H1 (cell line): ENCODE measurements at regions not wholly inside any gene's neighbourhood (a gene's known extent, or its start where the extent isn't known, plus 50 kb on each side); places are given as distances from the start of the nearest gene placed in this dataset.

Experiments used
- CTCF ChIA-PET: fragments of 300-600 bp; sonication (Branson Sonifier 250); formaldehyde crosslinking; loops from one replicate; lab custom pipeline; 2021; ENCODE audit not compliant: partially characterized antibody; lab: Charles Lee
- POLR2A ChIA-PET: fragments of 300-600 bp; sonication (Branson Sonifier 250); formaldehyde crosslinking; loops from one replicate; lab custom pipeline; 2021; ENCODE audit warnings: inconsistent platforms; ENCODE audit not compliant: partially characterized antibody; lab: Charles Lee
- DNase-seq, 2 experiments: peaks; one replicate each; pipeline versions ENCODE4 v3.0.0 to v3.0.0-alpha.2; 2010 to 2022; ENCODE audit warnings: low spot score in 2 of 2, low read depth in 1 of 2, mixed read lengths in 1 of 2
- FAIRE-seq: peaks from 2 replicates; lab custom pipeline; 2011; peaks lifted over from hg19 to GRCh38; lab: Jason Lieb, UNC
- H2AFZ ChIP-seq: 2 replicates; pipeline ENCODE4 v1.8.1; 2012; ENCODE audit warnings: low read length, inconsistent platforms
- H2AK5ac ChIP-seq: 2 replicates; pipeline ENCODE4 v1.6.1; 2013; ENCODE audit warnings: low read depth, low read length
- H2BK120ac ChIP-seq: replicated peaks from 2 replicates; pipeline ENCODE3; 2013; ENCODE audit warnings: low read depth, low read length, inconsistent platforms
- H2BK12ac ChIP-seq: 2 replicates; pipeline ENCODE4 v1.6.1; 2013; ENCODE audit warnings: low read depth, low read length
- H2BK15ac ChIP-seq: 2 replicates; pipeline ENCODE4 v1.6.1; 2013; ENCODE audit warnings: low read length
- H2BK20ac ChIP-seq: 2 replicates; pipeline ENCODE4 v1.6.1; 2013; ENCODE audit warnings: low read length
- H2BK5ac ChIP-seq: 2 replicates; pipeline ENCODE4 v1.6.1; 2013; ENCODE audit warnings: low read depth, low read length
- H3K14ac ChIP-seq: 2 replicates; pipeline ENCODE4 v1.6.1; 2013; ENCODE audit warnings: inconsistent platforms; ENCODE audit not compliant: insufficient read length
- H3K18ac ChIP-seq: 2 replicates; pipeline ENCODE4 v1.6.1; 2013; ENCODE audit warnings: low read length; ENCODE audit errors: extremely low read depth
- H3K23ac ChIP-seq: 2 replicates; pipeline ENCODE4 v1.6.1; 2013; ENCODE audit warnings: inconsistent platforms; ENCODE audit not compliant: insufficient read length
- H3K23me2 ChIP-seq: 2 replicates; pipeline ENCODE4 v1.6.1; 2013; ENCODE audit warnings: low read depth, low read length
- H3K27ac ChIP-seq: 2 replicates; pipeline ENCODE4 v1.6.1; 2011; ENCODE audit warnings: low read depth, low read length, inconsistent platforms
- H3K27me3 ChIP-seq, 4 experiments: replicated peaks in 1 of 4; 1 replicate in 1 of 4; 2 replicates in 3 of 4; pipeline versions ENCODE4 v1.6.1 to v1.8.1; 2011 to 2013; ENCODE audit warnings: low read length in 3 of 4, mild to moderate bottlenecking in 3 of 4, inconsistent platforms in 2 of 4, mixed read lengths in 2 of 4, moderate library complexity in 1 of 4; ENCODE audit not compliant: control insufficient read depth in 3 of 4, insufficient read depth in 3 of 4; ENCODE audit errors: extremely low read depth in 1 of 4
- H3K36me3 ChIP-seq, 4 experiments: 2 replicates each; pipeline versions ENCODE4 v1.6.1 to v1.8.1; 2011 to 2013; ENCODE audit warnings: mild to moderate bottlenecking in 4 of 4, low read length in 3 of 4, moderate library complexity in 2 of 4, control low read depth in 1 of 4, inconsistent platforms in 1 of 4; ENCODE audit not compliant: insufficient read depth in 4 of 4, control insufficient read depth in 2 of 4
- H3K4ac ChIP-seq: replicated peaks from 2 replicates; pipeline ENCODE3; 2013; ENCODE audit warnings: low read length, low read depth, mixed read lengths, inconsistent platforms; ENCODE audit not compliant: insufficient read length
- H3K4me1 ChIP-seq, 4 experiments: replicated peaks in 1 of 4; 1 replicate in 1 of 4; 2 replicates in 3 of 4; pipeline versions ENCODE4 v1.6.1 to v1.8.1; 2011 to 2013; ENCODE audit warnings: low read length in 3 of 4, inconsistent platforms in 2 of 4, mixed read lengths in 1 of 4; ENCODE audit not compliant: insufficient read depth in 4 of 4, control insufficient read depth in 3 of 4
- H3K4me2 ChIP-seq, 2 experiments: 2 replicates each; pipeline versions ENCODE4 v1.6.1 to v1.8.1; 2011 to 2013; ENCODE audit warnings: low read depth in 2 of 2, low read length in 2 of 2, control low read depth in 1 of 2, inconsistent platforms in 1 of 2, mild to moderate bottlenecking in 1 of 2; ENCODE audit not compliant: insufficient read depth in 1 of 2
- H3K4me3 ChIP-seq, 4 experiments: fragments of 200-600, 300-600 bp in 1 of 4; sonication (generic), shearing (Covaris generic), sonication (Bioruptor Twin) in 1 of 4; 2 replicates each; pipeline versions ENCODE4 v1.5.1 to v1.8.1; 2011 to 2016; ENCODE audit warnings: low read length in 4 of 4, low read depth in 3 of 4, control low read depth in 2 of 4, inconsistent platforms in 2 of 4, mild to moderate bottlenecking in 2 of 4, mixed read lengths in 1 of 4, moderate library complexity in 1 of 4; ENCODE audit not compliant: insufficient read depth in 2 of 4; ENCODE audit errors: extremely low read depth in 1 of 4
- H3K56ac ChIP-seq: replicated peaks from 2 replicates; pipeline ENCODE3; 2013; ENCODE audit warnings: low read depth, mild to moderate bottlenecking, mixed read lengths, low read length, inconsistent platforms; ENCODE audit not compliant: insufficient read length
- H3K79me1 ChIP-seq: 2 replicates; pipeline ENCODE4 v1.6.1; 2013; ENCODE audit warnings: low read depth, low read length, control low read depth
- H3K79me2 ChIP-seq, 2 experiments: 2 replicates each; pipeline versions ENCODE4 v1.6.1 to v1.8.1; 2012 to 2013; ENCODE audit warnings: low read length in 2 of 2, mild to moderate bottlenecking in 2 of 2, inconsistent platforms in 1 of 2; ENCODE audit not compliant: insufficient read depth in 2 of 2, control insufficient read depth in 1 of 2
- H3K9ac ChIP-seq, 4 experiments: replicated peaks in 1 of 4; 1 replicate in 1 of 4; 2 replicates in 3 of 4; pipeline versions ENCODE4 v1.6.1 to v1.8.1; 2011 to 2013; ENCODE audit warnings: low read depth in 3 of 4, low read length in 3 of 4, control low read depth in 2 of 4, mild to moderate bottlenecking in 2 of 4, moderate library complexity in 2 of 4, inconsistent platforms in 1 of 4; ENCODE audit errors: extremely low read depth in 1 of 4
- H3K9me3 ChIP-seq, 2 experiments: 2 replicates each; pipeline versions ENCODE4 v1.6.1 to v1.8.1; 2012 to 2013; ENCODE audit warnings: mild to moderate bottlenecking in 2 of 2, moderate library complexity in 2 of 2, control low read depth in 1 of 2, inconsistent platforms in 1 of 2, low read depth in 1 of 2, low read length in 1 of 2, mixed read lengths in 1 of 2; ENCODE audit not compliant: insufficient read depth in 2 of 2
- H4K20me1 ChIP-seq, 2 experiments: replicated peaks in 1 of 2; 2 replicates each; pipeline versions ENCODE3 to v1.8.1; 2011 to 2013; ENCODE audit warnings: inconsistent platforms in 2 of 2, low read length in 2 of 2, mild to moderate bottlenecking in 1 of 2; ENCODE audit not compliant: insufficient read depth in 2 of 2, control insufficient read depth in 1 of 2
- H4K5ac ChIP-seq: 2 replicates; pipeline ENCODE4 v1.6.1; 2013; ENCODE audit warnings: low read length, low read depth, mixed read lengths, inconsistent platforms; ENCODE audit not compliant: insufficient read length
- H4K8ac ChIP-seq: 2 replicates; pipeline ENCODE4 v1.8.0; 2013; ENCODE audit warnings: mild to moderate bottlenecking, moderate library complexity, low read length, inconsistent platforms; ENCODE audit not compliant: insufficient read depth; ENCODE audit errors: extremely low read depth
- H4K91ac ChIP-seq: replicated peaks from 2 replicates; pipeline ENCODE3; 2013; ENCODE audit warnings: low read length, mixed read lengths, inconsistent platforms; ENCODE audit not compliant: insufficient read length
- CTCF ChIP-seq, 3 experiments: IDR thresholded peaks; 1 replicate in 2 of 3; 2 replicates in 1 of 3; pipeline versions ENCODE4 v1.5.1 to v1.6.1; 2011; ENCODE audit warnings: low read length in 3 of 3, mild to moderate bottlenecking in 3 of 3, inconsistent platforms in 2 of 3, low read depth in 1 of 3, moderate library complexity in 1 of 3; ENCODE audit not compliant: insufficient read depth in 1 of 3; ENCODE audit errors: control extremely low read depth in 1 of 3
- RAD21 ChIP-seq, 2 experiments: IDR thresholded peaks in 1 of 2; conservative IDR thresholded peaks in 1 of 2; 2 replicates each; pipeline ENCODE4 v1.6.1; 2011; ENCODE audit warnings: low read depth in 2 of 2, low read length in 2 of 2, improper control_type of control experiment in 1 of 2, inconsistent platforms in 1 of 2, mild to moderate bottlenecking in 1 of 2, moderate library complexity in 1 of 2
- SIN3A ChIP-seq, 2 experiments: IDR thresholded peaks in 1 of 2; conservative IDR thresholded peaks in 1 of 2; 2 replicates each; pipeline ENCODE4 v1.6.1; 2011 to 2012; ENCODE audit warnings: low read length in 2 of 2, improper control_type of control experiment in 1 of 2, low read depth in 1 of 2, mild to moderate bottlenecking in 1 of 2
- WGBS, 2 experiments: shearing (Covaris generic) in 1 of 2; methylation state at CpG; one replicate each; pipeline versions ENCODE4 v1.1.6 to v1.1.7; 2013 to 2015; ENCODE audit warnings: low lambda C conversion rate in 2 of 2, mixed read lengths in 2 of 2, inconsistent platforms in 1 of 2, low coverage in 1 of 2, missing lambda C conversion rate in 1 of 2; ENCODE audit not compliant: insufficient replicate concordance in 2 of 2, insufficient coverage in 1 of 2, insufficient read length in 1 of 2; ENCODE audit errors: extremely low coverage in 1 of 2, missing lambda C conversion rate in 1 of 2; 5-methylcytosine and 5-hydroxymethylcytosine counted together

- Histone ChIP-seq H4K20me1 (no peaks in the 10 kb centered on the region), H3K4me2 (no peak overlapping the region), H3K27me3 (no peaks in the 10 kb centered on the region), H3K14ac (no peak overlapping the region), H2BK5ac (no peak overlapping the region), H3K27ac (no peak overlapping the region), H3K56ac (no peak overlapping the region), H3K9me3 (no peaks in the 10 kb centered on the region; a peak in 1 of 4 replicates), H3K9ac (no peak overlapping the region), H2BK120ac (no peak overlapping the region), H3K79me2 (no peaks in the 10 kb centered on the region), H3K23ac (no peak overlapping the region), H4K91ac (no peak overlapping the region), H3K79me1 (no peaks in the 10 kb centered on the region), H2AFZ (peak overlapping the region; percentile 32; the same call in 1 of the 2 replicates), H4K5ac (no peak overlapping the region), H4K8ac (no peak overlapping the region), H3K4me3 (no peak overlapping the region), H2AK5ac (no peak overlapping the region), H3K36me3 (no peaks in the 10 kb centered on the region), H2BK15ac (no peak overlapping the region), H3K23me2 (no peaks in the 10 kb centered on the region; the same call in 1 of the 2 replicates), H2BK12ac (no peak overlapping the region), H3K4ac (no peak overlapping the region), H3K18ac (no peak overlapping the region), H2BK20ac (no peak overlapping the region), H3K4me1 (peaks cover 0 to 2% (median 0%) of the 10 kb centered on the region in 4 experiments; a peak in 1 of 7 replicates)
- no peak for DNase-seq
- POLR2A ChIA-PET = interaction anchor here (0.6 kb wide), 1 partner anchor 21 kb away, joined by 3 read pairs; no protein-coding TSS in a partner anchor
- CTCF ChIA-PET = interaction anchor here (0.5 to 1.8 kb wide), 5 partner anchors 46 to 255 kb away, joined by 3 to 5 read pairs (median 3); no protein-coding TSS in a partner anchor
- no peak for FAIRE-seq
- TF ChIP-seq SIN3A (conservative IDR thresholded peaks at IDR 0.05 in 1 of 2, IDR thresholded peaks at IDR 0.05 in 1 of 2; ENCODE audit: low read depth in 1 of 2, low read length in 2 of 2) (no peak), CTCF (IDR thresholded peaks at IDR 0.05; ENCODE audit: control extremely low read depth in 1 of 3, insufficient read depth in 1 of 3, low read depth in 1 of 3, low read length in 3 of 3) (peak in 2 of 3 experiments; percentile 16 to 41; a peak in 2 of 4 replicates), RAD21 (IDR thresholded peaks at IDR 0.05 in 1 of 2, conservative IDR thresholded peaks at IDR 0.05 in 1 of 2; ENCODE audit: low read depth in 2 of 2, low read length in 2 of 2) (peak; percentile 53 to 57)
- 76% methylated on average over 7 of the region's 7 CpGs; no CpG with 5 or more reads in 1 of the 2 experiments for WGBS, 2 experiments
These were observed 93.8 kb upstream of the LDAH start for GRCh38 chr2:20916604-20917286.
